GM19468 (cell line): ENCODE measurements at regions not wholly inside any gene's neighbourhood (a gene's known extent, or its start where the extent isn't known, plus 50 kb on each side); places are given as distances from the start of the nearest gene placed in this dataset.
"Not testable (repeated sequence)": the region's sequence is repeated elsewhere in the genome, so short reads cannot be mapped to it uniquely, and the experiment has no call there.

ENCODE experiments used
- ATAC-seq: cut with Tn5 transposase; IDR thresholded peaks from one replicate; pipeline ENCODE4 v1.9.1; 2021; ENCODE audit warnings: mild to moderate bottlenecking, moderate library complexity, moderate number of reproducible peaks; ENCODE audit not compliant: unreplicated experiment; ENCODE audit errors: extremely low read depth

DNA sequence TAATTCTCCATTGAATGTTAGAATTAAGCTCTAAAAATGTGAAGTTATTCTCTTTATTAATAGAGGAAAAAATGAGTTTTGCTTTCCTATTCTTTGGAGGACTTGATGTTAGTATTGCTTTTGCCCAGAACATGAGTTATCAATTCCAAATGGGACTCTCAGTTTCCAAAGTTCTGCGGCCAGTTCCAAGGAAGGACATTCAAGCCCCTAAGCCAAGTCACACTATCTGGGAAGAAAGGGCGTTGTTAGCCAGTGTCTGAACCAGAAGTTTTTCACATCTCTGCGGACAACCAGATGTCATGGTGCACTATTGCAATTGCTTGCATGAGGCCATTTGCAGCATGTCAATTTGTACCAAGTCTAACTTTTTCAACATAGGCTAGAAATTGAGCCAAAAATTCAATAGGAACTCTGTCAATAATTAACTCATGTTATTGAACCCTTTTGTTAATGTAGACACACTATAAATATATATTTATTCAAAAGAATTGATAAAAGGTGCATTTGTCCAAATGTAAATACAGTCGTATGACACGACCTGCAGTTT, 183.3 kb upstream of the PIK3R1 start:
- no peak for ATAC-seq

DNA sequence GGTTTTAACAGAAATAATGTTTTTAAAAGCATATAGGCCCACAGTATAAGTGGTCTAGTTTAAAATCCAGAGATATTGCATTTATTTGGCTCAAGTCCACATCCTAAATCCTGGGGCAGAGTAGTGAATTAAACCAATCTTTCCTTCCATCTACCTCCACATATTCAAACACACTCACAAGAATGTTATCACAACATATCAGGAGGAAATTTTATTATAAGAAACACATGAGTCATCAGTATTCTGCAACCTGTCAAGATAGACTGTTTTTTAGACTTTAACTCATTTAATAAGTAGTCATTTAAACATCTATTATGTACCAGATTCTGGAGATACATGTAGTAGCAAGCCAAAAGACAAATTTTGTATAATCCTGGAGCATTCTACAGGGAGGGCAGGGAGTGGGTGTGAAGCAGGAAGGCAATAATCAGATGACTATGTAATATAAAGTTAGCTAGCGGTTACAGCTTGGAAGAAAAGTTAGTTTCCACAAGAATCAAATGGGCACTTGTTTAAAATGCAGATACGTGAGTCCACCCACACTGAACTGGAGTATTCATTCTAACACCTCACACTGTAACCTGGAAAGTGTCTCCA, 187.3 kb upstream of the PIK3R1 start:
- no peak for ATAC-seq

DNA sequence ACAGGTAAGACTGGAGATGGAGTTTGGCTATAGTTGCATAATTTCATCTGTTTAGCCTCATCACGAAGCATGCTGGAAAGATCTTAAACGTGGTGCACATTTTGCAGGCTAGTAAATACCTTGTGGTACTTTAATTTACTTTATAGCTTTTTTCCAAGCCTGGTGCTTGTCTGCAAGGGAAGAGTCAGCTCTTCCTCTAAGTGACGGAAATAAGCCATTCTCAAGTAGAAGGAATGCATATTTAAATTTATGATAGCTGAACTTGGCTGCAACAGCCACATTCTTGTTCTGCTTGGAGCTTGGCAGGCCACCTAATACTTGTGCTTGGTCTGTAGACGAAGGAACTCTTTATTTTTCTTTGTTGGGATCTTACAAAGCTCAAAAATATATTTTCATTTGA, 188.0 kb upstream of the PIK3R1 start:
- ATAC-seq: no peak

DNA sequence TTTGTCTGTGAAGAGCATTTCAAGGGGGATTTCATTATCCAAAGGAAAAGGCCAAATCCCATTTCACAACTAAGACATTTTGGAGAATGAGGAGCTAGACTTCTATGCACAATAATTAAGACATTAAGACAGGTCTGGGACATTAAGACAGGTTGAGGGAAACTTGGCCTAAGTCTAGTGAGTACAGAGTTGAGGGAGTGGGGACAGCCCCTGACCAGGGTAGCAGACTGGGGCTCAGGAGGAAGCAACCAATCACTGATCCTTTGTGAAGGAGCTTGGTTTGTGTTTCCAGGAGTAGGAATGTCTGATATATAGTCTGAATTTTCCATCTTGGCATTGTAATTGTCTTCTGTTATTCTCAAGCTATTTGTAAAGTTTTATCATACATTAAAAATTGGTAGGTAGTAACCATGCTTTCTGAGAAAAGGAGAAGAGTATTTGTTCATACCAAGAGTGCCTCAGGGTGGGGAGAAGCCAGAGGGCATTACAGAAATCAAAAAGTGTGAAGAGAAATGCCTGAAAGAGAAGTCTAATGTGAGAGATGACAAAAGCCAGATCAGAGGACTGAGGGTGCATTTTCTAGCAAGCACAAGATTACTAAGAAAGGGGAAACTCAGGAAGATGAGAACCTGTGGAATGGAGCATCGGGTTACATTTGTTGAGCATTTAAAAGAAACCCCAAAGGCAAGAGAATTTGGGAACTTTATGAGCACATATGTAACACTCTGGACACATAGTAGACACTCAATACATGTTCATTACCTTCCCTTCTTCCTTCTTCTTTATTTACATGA, 189.3 kb upstream of the PIK3R1 start:
- no peak for ATAC-seq

DNA sequence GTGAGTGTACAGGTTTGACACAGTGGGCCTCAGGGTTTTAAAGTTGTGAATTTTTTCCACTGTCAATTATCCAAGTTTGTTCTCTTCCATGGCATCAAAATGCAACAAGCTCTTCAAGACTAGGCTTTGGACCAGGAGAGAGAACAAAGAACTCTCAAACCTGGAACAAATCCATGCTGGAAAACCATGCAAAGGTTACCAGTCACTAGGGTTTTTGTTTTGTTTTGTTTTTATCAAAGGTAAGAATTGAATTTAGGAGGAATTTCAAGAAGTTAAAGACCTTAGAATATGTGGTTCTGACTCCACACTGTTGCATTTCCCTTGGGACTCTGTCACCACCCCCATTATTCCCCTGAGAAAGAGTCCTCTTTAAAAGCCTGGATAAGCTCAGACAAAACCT, 191.1 kb upstream of the PIK3R1 start:
- no peak for ATAC-seq

DNA sequence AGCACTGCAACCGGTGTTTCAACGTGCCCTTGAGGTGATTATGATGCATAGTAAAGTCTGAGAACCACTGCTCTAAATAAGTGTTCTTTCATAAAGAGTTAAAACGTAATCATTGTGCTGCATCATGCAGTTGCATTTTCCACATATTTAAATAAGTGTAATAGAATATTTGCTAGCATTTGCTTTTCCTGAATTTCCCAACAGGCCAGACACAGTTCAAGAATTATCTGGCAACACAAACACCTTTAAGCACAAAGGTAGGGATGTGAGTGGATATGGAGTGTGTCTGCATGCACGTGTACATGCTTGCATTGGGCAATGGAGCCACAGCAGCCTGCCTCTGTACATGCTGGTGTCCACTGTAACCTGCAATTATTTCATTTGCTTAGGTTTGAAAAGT, 193.6 kb upstream of the PIK3R1 start:
- ATAC-seq: no peak

DNA sequence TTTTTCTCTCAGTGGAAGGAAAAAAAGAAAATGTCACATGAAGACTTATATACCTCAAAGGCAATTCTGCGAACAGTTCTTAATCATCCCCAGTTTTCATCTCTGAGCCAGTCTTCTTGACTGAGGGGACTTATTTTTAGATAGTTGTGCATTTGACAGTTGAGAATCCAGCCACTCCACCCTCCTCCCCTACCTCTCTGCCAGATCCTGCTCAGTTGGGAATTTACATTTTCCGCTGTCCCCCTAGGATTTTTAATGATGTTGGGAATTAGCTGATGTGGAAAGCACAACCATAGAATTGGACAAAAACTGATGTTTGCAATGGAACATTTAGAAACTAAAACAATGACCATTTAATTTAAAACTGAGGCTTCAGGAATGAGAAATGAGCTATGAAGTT, 194.3 kb upstream of the PIK3R1 start:
- ATAC-seq: no peak

DNA sequence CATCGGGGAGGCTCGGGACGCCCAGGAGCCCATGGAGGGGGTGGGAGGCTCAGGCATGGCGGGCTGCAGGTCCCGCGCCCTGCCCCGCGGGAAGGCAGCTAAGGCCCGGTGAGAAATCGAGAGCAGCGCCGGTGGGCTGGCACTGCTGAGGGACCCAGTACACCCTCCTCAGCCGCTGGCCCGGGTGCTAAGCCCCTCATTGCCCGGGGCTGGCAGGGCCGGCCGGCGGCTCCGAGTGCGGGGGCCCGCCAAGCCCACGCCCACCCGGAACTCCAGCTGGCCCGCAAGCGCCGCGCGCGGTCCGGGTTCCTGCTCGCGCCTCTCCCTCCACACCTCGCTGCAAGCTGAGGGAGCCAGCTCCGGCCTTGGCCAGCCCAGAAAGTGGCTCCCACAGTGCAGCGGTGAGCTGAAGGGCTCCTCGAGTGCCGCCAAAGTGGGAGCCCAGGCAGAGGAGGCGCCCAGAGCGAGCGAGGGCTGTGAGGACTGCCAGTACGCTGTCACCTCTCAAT, 195.0 kb upstream of the PIK3R1 start:
- not testable (repeated sequence) for ATAC-seq

DNA sequence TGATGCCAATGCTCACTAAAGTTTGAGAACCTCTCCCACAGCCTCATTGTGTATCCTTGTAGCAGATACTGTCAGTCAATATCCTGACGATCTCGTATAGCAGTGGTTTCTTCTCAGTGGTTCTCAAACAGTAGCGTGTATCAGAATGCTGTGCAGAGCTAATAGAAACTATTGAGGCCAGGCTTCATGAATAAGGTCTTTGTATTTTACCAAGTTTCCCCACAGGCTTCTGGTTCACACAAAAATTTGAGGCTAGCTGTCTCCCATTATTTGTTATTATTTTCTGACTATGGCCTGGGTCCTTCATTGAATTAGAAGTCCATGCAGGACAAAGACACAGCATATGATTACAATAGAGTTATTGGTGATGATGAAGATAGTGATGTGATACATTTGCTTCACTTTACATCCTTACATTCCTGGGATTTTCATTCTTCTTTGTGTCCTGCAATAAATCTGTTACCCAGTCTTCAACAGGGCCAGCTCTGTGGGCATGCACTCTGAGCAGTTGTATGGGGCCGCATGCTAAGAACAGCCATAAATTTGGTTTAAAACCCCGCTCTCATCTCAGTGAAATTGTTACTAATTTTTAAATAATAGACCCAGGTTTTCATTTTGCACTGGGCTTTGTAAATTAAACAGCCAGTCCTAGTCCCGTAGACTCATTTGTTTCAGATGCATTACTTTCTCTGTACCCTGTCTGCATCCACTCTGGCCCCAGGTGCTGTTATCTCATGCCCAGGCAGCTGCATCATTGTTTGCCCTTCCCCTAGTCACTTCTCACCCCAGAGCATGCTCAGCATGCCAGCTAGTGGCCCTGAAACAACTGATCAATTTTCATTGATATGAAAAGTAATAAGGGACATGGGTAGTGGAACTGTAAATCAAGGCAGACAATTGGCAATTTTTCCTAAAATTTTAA, 199.9 kb upstream of the PIK3R1 start:
- no peak for ATAC-seq

DNA sequence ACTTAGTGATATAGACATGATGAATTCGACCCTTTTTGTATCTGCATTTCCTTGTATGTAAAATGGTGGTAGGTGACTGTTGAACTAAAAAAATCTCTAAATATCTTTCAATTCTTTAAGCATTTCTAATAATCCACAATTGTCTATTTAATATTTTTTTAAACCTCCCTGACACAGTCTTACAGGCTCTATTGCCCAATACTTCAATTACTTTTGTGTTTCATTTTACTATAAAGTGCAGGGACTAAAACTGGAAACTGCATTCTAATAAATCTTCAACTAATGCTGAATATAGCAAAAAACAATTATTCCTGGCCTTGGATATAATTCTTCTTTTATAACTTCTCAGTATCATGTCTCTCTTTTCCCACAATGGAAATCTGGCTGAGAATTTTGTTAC, 202.7 kb upstream of the PIK3R1 start:
- no peak for ATAC-seq

DNA sequence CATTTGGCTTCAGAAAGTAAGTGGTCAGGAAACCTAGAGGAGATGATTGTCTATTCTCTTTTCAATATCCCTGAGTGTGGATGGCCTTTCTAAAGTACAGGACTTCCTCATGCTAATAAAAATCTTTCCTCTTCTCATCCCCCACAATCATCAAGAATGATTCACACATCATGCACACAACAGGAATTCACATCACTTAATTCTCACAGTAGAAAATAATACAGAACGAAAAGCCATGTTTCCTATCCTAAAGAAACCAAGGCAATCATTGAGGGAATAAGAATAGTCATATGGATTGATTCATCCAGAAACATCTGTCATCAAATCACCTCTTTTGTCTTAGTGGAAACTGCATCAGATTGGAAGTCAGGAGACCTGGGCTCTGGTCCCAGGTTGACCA, 203.1 kb upstream of the PIK3R1 start:
- ATAC-seq: no peak

DNA sequence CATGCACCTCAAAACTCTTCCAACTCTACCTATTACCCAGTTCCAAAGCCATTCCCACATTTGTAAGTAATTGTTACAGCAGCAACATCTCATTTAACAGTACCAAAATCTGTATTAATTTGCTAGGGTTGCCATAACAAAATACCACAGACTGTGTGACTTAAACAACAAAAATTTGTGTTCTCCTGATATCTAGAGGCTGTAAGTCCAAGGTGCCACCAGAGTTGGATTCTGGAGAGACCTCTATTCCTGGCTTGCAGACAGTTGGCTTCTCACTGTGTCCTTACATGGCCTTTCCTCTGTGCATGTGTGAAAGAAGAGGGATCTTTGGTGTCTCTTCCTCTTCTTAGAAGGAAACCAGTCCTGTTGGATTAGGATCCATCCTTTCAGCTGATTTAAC, 203.8 kb upstream of the PIK3R1 start:
- ATAC-seq: no peak

DNA sequence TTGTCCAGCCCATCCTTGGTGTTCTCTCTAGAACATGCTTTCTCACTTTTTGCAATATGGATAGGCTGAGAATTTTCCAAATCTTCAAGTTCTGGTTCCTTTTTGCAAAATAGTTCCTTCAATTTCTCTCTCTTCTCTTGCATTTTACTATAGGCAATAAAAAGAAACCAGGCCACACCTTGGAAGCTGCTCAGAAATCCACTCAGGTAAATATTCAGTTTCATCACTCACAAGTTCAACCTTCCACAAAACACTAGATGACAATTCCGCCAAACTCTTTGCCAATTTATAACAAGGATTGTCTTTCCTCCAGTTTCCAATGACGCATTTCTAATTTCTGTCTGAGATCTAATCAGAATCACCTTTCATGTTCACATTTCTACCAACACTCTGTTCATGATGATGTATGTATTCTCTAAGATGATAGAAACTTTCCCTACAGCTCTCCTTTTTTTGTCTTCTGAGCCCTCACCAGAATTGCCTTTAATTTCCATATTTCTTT, 204.2 kb upstream of the PIK3R1 start:
- no peak for ATAC-seq

DNA sequence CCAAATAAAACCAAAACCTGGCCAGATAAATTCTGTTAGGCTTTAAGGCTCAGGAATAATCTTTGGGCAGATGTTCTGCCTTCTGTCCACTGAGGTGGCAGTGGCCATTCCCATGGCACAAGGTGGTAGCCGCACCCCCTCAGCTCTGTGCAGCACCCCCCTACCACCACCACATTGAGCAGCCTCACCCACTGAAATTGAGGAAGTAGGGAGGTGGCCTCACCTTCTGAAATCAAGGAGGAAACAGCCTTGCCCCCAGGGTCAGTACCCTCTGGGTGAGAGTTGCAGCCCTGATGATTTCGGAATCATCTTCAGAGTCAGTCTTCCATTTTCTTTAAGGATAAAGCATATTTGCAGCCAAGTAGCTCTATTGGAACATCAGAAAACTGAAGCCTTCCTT, 204.8 kb upstream of the PIK3R1 start:
- no peak for ATAC-seq

DNA sequence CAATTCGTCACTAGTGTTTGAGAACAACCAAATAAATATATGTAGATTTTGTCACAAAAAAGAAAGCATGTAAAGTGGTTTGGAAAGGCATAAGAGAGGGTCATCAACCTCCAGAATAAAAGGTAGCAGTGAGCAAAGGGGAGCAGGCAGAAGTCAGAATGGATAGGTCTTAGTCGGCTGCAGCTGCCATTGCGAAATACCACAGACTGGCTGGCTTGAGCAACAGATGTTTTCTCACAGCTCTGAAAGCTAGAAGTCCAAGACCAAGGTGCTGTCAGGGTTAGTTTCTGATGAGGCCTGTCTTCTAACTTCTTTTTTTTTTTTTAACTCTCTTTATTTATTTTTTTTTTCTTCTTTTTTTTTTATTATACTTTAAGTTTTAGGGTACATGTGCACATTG, 208.1 kb upstream of the PIK3R1 start:
- ATAC-seq: no peak

DNA sequence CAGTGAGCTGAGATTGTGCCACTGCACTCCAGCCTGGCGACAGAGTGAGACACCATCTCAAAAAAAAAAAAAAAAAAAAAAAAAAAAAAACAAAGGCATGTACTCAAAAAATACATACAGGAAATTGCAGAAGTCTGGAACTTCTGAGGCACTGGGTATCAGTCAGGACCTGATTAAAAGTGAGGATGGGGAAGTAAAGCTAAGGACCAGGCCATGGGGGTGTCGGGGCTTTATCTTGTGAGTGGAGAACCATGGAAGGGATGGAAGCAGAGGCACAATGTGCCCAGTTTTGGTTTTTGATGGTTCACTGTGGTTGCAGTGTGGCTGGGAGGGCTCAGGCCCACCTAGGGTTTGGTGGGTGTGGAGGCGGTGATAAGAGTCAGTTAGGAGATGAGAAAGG, 212.7 kb upstream of the PIK3R1 start:
- ATAC-seq: no peak

DNA sequence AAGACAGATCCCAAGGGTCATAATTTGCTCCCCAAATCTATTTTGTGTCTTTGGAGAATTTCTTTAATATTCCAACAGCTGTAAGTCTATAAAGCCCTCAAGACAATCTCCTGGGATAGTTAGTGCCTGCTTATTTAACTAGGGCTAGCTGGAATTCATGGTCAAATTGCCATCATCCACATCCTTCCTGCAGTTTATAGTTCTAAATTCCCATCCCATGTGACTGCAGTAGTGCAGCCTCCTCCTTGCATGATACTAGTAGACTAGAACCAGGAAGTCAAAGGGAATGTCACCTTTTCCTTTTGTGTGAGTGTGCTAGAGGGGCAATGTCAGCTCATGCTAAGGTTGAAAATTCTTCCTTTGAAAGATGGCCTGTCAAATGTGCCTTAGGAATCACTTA, 214.8 kb upstream of the PIK3R1 start:
- no peak for ATAC-seq

DNA sequence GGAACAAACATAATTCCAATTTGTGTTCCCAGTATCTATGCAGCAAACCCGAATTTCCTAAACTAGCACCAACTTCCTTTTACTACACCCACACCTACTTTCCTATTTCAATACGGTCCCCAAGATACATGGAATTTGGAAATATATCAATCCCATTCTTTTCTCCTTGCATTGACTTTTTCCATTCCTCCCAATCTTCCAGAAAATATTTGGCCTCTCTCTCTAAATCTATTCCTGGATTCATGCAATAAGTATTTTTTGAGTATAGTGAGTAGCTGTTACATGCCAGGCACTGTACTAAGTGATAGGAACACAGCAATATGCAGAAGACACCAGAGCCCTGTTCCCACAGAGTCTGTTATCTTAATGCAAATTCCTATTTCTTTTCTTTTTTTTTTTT, 216.2 kb upstream of the PIK3R1 start:
- no peak for ATAC-seq

DNA sequence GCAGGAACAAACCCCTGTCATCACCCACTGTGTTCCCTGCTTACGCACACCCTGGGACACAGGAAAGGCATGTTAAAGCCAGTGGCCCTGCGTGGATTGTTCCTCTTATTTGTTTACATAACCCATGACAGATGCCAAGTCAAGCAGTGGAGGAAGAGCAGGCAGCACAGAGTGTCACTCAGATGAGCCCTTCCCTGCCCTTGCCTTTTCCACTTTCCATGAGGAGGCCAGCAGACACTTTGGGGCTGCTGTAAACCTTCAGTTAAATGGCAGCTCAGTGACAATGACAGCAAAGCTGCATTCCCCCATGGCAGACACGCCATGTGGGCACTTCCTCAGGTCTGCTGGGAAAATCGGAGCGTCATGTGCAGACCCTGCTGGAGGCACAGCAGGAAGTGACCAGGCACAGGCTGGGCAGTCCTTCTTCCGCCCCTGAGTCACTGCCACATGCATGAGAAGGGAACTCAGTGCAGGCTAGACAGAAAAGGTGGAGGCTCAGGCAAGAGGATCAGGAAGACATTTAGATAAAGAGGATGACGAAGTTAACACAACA, 216.8 kb upstream of the PIK3R1 start:
- ATAC-seq: no peak

DNA sequence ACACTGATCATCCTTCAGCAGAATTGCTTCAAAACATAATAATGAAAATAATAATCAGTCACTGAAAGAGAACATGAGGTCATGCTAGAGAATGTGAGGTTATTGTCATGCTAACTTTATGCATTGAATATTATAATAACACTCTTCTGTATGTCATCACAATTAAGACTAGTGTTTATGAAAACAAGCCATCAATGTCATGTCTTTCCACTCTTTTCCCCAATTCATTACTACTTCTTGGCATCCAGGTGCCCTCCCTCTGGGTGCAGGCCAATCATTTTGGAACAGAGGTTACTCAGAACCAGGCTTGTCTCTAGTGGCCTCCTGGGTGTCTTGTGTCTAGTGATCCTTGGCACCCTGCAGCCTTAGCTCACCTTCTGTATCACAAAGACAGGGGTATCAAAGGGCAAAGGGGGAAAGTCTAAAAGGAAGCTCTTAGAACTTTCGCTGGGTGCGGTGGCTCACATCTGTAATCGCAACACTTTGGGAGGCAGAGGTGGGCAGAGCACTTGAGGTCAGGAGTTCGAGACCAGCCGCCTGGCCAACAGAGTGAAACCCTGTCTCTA, 217.6 kb upstream of the PIK3R1 start:
- no peak for ATAC-seq
